ENCODE measurements at regions not wholly inside any gene's neighbourhood (a gene's known extent, or its start where the extent isn't known, plus 50 kb on each side); places are given as distances from the start of the nearest gene placed in this dataset.

- TF ChIP-seq POLR2A (IDR thresholded peaks at IDR 0.05) (no peak), CTCF (IDR thresholded peaks at IDR 0.05) (no peak)
Measured at GRCh38 chr6:54445207-54445606, 137.0 kb downstream of the TINAG start.

Measured in uterus (tissue), 2 donors.